T1000 (cell line): ENCODE measurements at regions not wholly inside any gene's neighbourhood (a gene's known extent, or its start where the extent isn't known, plus 50 kb on each side); places are given as distances from the start of the nearest gene placed in this dataset.

Experiments
- DNase-seq: peaks from one replicate; lab custom pipeline; 2025; ENCODE audit warnings: mixed read lengths; lab: John Stamatoyannopoulos, UW

DNA sequence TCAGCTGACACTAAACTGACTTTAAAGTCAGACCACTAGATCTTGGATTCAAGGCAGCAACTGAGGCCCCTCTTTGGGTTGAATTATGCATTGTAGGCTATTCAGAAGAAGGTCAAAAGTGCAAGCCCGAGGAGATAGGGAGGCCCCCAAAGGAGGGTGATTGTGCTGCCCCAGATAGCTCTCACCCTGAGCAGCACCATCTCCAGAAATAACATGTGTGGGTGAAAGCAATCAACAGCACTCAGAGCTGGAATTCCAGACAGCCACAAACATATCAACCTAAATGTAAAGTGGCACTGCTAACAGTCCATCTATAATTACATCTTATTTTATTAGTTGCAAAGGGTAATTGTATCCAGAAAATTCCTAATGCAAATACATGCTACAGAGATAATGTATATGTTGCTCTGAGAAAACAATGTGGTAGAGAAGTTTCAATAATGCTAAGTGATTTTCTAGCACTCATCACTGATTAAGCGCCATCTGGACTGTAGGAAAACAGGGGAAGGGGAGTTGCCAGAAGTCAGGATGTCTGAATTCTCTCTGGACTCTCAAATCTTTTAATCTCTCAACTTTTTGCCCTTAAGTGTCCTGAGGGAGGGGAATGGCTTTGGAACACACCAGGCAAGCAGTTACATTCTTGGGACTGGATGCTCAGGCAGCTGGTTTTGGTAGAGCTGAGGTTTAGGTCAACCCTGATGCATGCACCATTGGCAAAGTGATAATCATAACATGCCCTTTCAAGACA lies 61.8 kb upstream of the SFRP2 start:
- DNase-seq, result no peak

DNA sequence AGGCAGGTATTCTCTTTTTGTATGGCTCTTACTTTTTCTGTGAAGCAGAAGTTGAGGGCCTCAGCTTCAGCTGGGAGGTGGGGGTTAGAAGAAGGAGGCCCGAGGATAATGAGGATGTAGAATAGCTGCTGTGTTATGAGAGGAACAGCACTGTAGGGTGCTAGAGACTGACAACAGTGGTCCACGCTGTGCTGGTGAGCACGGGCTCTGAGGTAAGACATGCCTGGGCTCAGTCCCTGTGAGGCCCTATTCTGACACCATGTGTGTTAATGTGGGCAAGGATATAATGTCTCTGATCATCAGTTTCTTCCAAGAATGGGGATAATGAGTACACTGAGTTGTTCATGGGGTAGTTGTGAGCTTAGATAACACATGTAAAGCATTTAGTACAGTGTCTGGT lies 55.3 kb upstream of the SFRP2 start:
- DNase-seq, result no peak
